PC-9 (cell line): ENCODE measurements at regions not wholly inside any gene's neighbourhood (a gene's known extent, or its start where the extent isn't known, plus 50 kb on each side); places are given as distances from the start of the nearest gene placed in this dataset.
"Not testable (repeated sequence)": the region's sequence is repeated elsewhere in the genome, so short reads cannot be mapped to it uniquely, and the experiment has no call there.

Experiments used
- BruUV-seq: library from RNA; stranded (reverse); fragments of 400-500 nt; replicated peaks from 2 replicates; lab custom pipeline; 2021; lab: Mats Ljungman, UMichigan
- CTCF ChIA-PET: fragments of 300-600 bp; sonication (Branson Sonifier 250); formaldehyde crosslinking; loops from one replicate; lab custom pipeline; 2022; ENCODE audit warnings: antibody characterized with exemption; lab: Charles Lee
- POLR2A ChIA-PET: fragments of 300-600 bp; sonication (Branson Sonifier 250); formaldehyde crosslinking; loops from one replicate; lab custom pipeline; 2022; ENCODE audit warnings: antibody characterized with exemption; ENCODE audit not compliant: unreplicated experiment; lab: Charles Lee
- DNase-seq, 2 experiments: peaks; one replicate each; pipeline versions ENCODE4 v3.0.0 to v3.0.0-alpha.2; 2015 to 2022; ENCODE audit warnings: mixed read lengths in 1 of 2
- H2AFZ ChIP-seq: fragments of 200-600 bp; sonication (generic); 2 replicates; pipeline ENCODE4 v1.8.1; 2017; ENCODE audit warnings: antibody characterized with exemption
- H3F3A ChIP-seq: fragments of 200-600 bp; sonication (generic); 2 replicates; pipeline ENCODE4 v1.8.1; 2017; ENCODE audit warnings: antibody characterized with exemption, mild to moderate bottlenecking, low read depth; ENCODE audit not compliant: insufficient read depth
- H3K27ac ChIP-seq: fragments of 200-600 bp; sonication (generic); 2 replicates; pipeline ENCODE4 v1.6.1; 2016; ENCODE audit warnings: mixed run types
- H3K27me3 ChIP-seq: fragments of 200-600 bp; sonication (generic); 2 replicates; pipeline ENCODE4 v1.6.1; 2016; ENCODE audit warnings: low read depth, mixed run types; ENCODE audit not compliant: insufficient read depth
- H3K36me3 ChIP-seq: fragments of 200-600 bp; sonication (generic); 2 replicates; pipeline ENCODE4 v1.6.1; 2016; ENCODE audit warnings: low read depth, mixed run types
- H3K4me1 ChIP-seq: fragments of 200-600 bp; sonication (generic); replicated peaks from 2 replicates; pipeline ENCODE4 v1.6.1; 2016; ENCODE audit warnings: mixed run types; ENCODE audit not compliant: insufficient read depth
- H3K4me2 ChIP-seq: fragments of 200-600 bp; sonication (generic); 2 replicates; pipeline ENCODE4 v1.6.1; 2017; ENCODE audit warnings: mixed run types
- H3K4me3 ChIP-seq: fragments of 200-600 bp; sonication (generic); 2 replicates; pipeline ENCODE4 v1.6.1; 2016; ENCODE audit warnings: mixed run types
- H3K79me2 ChIP-seq: fragments of 200-600 bp; sonication (generic); 2 replicates; pipeline ENCODE4 v1.6.1; 2017; ENCODE audit warnings: low read depth, mixed run types
- H3K9me2 ChIP-seq: fragments of 200-600 bp; sonication (generic); 2 replicates; pipeline ENCODE4 v1.8.1; 2017; ENCODE audit warnings: mild to moderate bottlenecking; ENCODE audit not compliant: insufficient read depth
- H3K9me3 ChIP-seq: fragments of 200-600 bp; sonication (generic); 2 replicates; pipeline ENCODE4 v1.8.1; 2016; ENCODE audit warnings: low read depth; ENCODE audit not compliant: insufficient read depth
- H4K20me1 ChIP-seq: fragments of 200-600 bp; sonication (generic); 2 replicates; pipeline ENCODE4 v1.8.1; 2017; ENCODE audit not compliant: insufficient read depth
- CTCF ChIP-seq: fragments of 200-600 bp; sonication (generic); conservative IDR thresholded peaks from 2 replicates; pipeline ENCODE4 v1.6.1; 2017; ENCODE audit warnings: mixed run types, antibody characterized with exemption, mild to moderate bottlenecking, moderate library complexity
- EZH2 ChIP-seq: fragments of 200-600 bp; sonication (generic); IDR thresholded peaks from 2 replicates; pipeline ENCODE4 v1.8.0; 2017; ENCODE audit warnings: antibody characterized with exemption, low read depth
- intact Hi-C: fragments of 100-400 bp; cut with micrococcal nuclease; formaldehyde crosslinking; loops from one replicate; pipeline ENCODE4 v1.10.0; 2022; ENCODE audit not compliant: unreplicated experiment

GRCh38 chr2:63737081-63737751, 104.5 kb upstream of the UGP2 start:
- Histone ChIP-seq H3K9me3 (no peaks in the 10 kb centered on the region), H3K4me2 (no peak overlapping the region), H3K4me1 (peaks cover 23% of the 10 kb centered on the region), H4K20me1 (no peaks in the 10 kb centered on the region), H3K27ac (no peak overlapping the region), H3K4me3 (no peak overlapping the region), H2AFZ (no peak overlapping the region), H3K27me3 (no peaks in the 10 kb centered on the region), H3K79me2 (no peaks in the 10 kb centered on the region), H3F3A (no peaks in the 10 kb centered on the region), H3K9me2 (peaks cover 6% of the 10 kb centered on the region; the same call in 1 of the 2 replicates), H3K36me3 (no peaks in the 10 kb centered on the region)
- intact Hi-C loops: no loop called here
- no peak for DNase-seq
- no TSS peak for BruUV-seq
- POLR2A ChIA-PET: interaction anchor here (0.5 kb wide), 1 partner anchor 249 kb away, joined by 3 read pairs; no protein-coding TSS in a partner anchor
- TF ChIP-seq CTCF: no peak
- TF ChIP-seq EZH2: no peak
- CTCF ChIA-PET: no interaction called here

GRCh38 chr2:63738019-63738418, 103.7 kb upstream of the UGP2 start:
- no peaks in the 10 kb centered on the region for H3K9me3 ChIP-seq
- TF ChIP-seq EZH2: no peak
- no peak overlapping the region for H3K27ac ChIP-seq
- no peaks in the 10 kb centered on the region for H4K20me1 ChIP-seq
- H3K4me2 ChIP-seq: no peak overlapping the region
- BruUV-seq: no TSS peak
- CTCF ChIA-PET: no interaction called here
- intact Hi-C loops: no loop called here
- no peaks in the 10 kb centered on the region for H3K79me2 ChIP-seq
- DNase-seq: no peak
- POLR2A ChIA-PET: no interaction called here
- peaks cover 6% of the 10 kb centered on the region; the same call in 1 of the 2 replicates for H3K9me2 ChIP-seq
- H3F3A ChIP-seq: no peaks in the 10 kb centered on the region
- H3K4me3 ChIP-seq: no peak overlapping the region
- no peaks in the 10 kb centered on the region for H3K36me3 ChIP-seq
- no peaks in the 10 kb centered on the region for H3K27me3 ChIP-seq
- no peak overlapping the region for H2AFZ ChIP-seq
- H3K4me1 ChIP-seq: peaks cover 23% of the 10 kb centered on the region

DNA sequence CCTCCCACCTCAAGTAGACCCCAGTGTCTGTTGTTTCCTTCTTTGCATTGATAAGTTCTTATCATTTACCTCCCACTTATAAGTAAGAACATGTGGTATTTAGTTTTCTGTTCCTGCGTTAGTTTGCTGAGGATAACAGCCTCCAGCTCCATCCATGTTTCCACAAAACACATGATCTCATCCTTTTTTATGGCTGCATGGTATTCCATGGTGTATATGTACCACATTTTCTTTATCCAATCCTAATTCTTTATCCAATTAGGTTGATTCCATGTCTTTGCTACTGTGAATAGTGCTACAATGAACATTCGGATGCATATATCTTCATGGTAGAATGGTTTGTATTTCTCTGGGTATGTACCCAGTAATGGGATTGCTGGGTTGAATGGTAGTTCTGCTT, 102.5 kb upstream of the UGP2 start:
- H3K4me3 ChIP-seq, H3K36me3 ChIP-seq, H3K9me3 ChIP-seq, H3K79me2 ChIP-seq, H3F3A ChIP-seq, H3K9me2 ChIP-seq, H3K27me3 ChIP-seq, CTCF ChIA-PET, BruUV-seq, DNase-seq, H4K20me1 ChIP-seq, H3K27ac ChIP-seq, intact Hi-C loops, H3K4me2 ChIP-seq, POLR2A ChIA-PET, H2AFZ ChIP-seq: not testable (repeated sequence)
- peaks cover 20% of the 10 kb centered on the region for H3K4me1 ChIP-seq

DNA sequence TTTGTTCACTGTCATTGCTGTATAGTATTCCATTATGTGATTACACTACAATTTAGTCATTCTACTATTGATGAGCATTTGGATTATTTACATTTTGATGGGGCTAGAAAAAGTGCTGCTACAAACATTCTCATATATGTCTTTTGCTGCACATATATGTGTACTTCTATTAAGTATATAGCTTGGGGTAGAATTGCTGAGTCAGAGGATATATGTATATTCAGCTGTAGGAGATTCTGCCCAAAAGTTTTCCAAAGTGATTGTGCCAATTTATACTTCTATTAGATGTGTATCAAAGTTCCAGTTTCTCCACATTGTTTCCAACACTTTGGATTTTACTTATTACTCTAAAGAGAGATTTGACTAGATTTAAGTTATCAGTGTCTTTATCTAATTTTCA, 101.7 kb upstream of the UGP2 start:
- no TSS peak for BruUV-seq
- CTCF ChIA-PET: interaction anchor here (0.6 kb wide), 1 partner anchor 139 kb away, joined by 3 read pairs; no protein-coding TSS in a partner anchor
- H4K20me1 ChIP-seq: no peaks in the 10 kb centered on the region
- H3K27ac ChIP-seq: no peak overlapping the region
- POLR2A ChIA-PET: no interaction called here
- no peaks in the 10 kb centered on the region for H3K9me3 ChIP-seq
- H3K9me2 ChIP-seq: peaks cover 6% of the 10 kb centered on the region; the same call in 1 of the 2 replicates
- no peak overlapping the region for H3K4me3 ChIP-seq
- no peak for DNase-seq
- no peaks in the 10 kb centered on the region for H3F3A ChIP-seq
- H3K79me2 ChIP-seq: no peaks in the 10 kb centered on the region
- H2AFZ ChIP-seq: no peak overlapping the region
- H3K36me3 ChIP-seq: no peaks in the 10 kb centered on the region
- TF ChIP-seq CTCF (no peak), EZH2 (no peak)
- no peak overlapping the region for H3K4me2 ChIP-seq
- intact Hi-C loops: loop anchor here (5.0 kb wide), 1 partner anchor 122 kb away; no protein-coding TSS in a partner anchor
- H3K4me1 ChIP-seq: peaks cover 12% of the 10 kb centered on the region; the same call in 1 of the 2 replicates
- H3K27me3 ChIP-seq: no peaks in the 10 kb centered on the region
